AG04450 (cell line): ENCODE measurements at regions not wholly inside any gene's neighbourhood (a gene's known extent, or its start where the extent isn't known, plus 50 kb on each side); places are given as distances from the start of the nearest gene placed in this dataset.

Experiments used
- CTCF ChIA-PET: fragments of 300-600, 350-600 bp; formaldehyde crosslinking; extraction: SDS; loops from one replicate; lab custom pipeline; 2022; ENCODE audit warnings: antibody characterized with exemption, inconsistent platforms; lab: Charles Lee
- POLR2A ChIA-PET: fragments of 350-600 bp; formaldehyde crosslinking; extraction: SDS; loops from one replicate; lab custom pipeline; 2021; ENCODE audit warnings: antibody characterized with exemption, inconsistent platforms; lab: Yijun Ruan, JAX
- DNase-seq: peaks from one replicate; pipeline ENCODE4 v3.0.0-alpha.2; 2011; ENCODE audit warnings: low read depth, low spot score
- H3K27ac ChIP-seq: one replicate; pipeline ENCODE4 v1.5.1; 2012; ENCODE audit warnings: low read depth, low read length, control low read depth
- H3K27me3 ChIP-seq: one replicate; pipeline ENCODE4 v1.6.0; 2012; ENCODE audit warnings: low read length; ENCODE audit not compliant: control insufficient read depth, insufficient read depth
- H3K4me3 ChIP-seq: 2 replicates; pipeline ENCODE4 v1.5.1; 2011; ENCODE audit warnings: mild to moderate bottlenecking, low read depth, low read length, control low read depth
- H3K9me3 ChIP-seq: 2 replicates; pipeline ENCODE4 v1.5.1; 2012; ENCODE audit warnings: low read length; ENCODE audit not compliant: control insufficient read depth, insufficient read depth
- CTCF ChIP-seq: IDR thresholded peaks from 2 replicates; pipeline ENCODE4 v1.5.1; 2011; ENCODE audit warnings: low read depth, low read length, control low read depth, inconsistent platforms

- ChIA-PET POLR2A (no interaction called here), CTCF (no interaction called here)
- DNase-seq: no peak
- TF ChIP-seq CTCF: no peak
- Histone ChIP-seq H3K27me3 (no peaks in the 10 kb centered on the region), H3K9me3 (no peaks in the 10 kb centered on the region; the same call in 1 of the 2 replicates), H3K4me3 (no peak overlapping the region), H3K27ac (no peak overlapping the region)
Observed at GRCh38 chr18:7467708-7468466, 99.2 kb upstream of the PTPRM start.

- ChIA-PET CTCF (no interaction called here), POLR2A (no interaction called here)
- no peaks in the 10 kb centered on the region; the same call in 1 of the 2 replicates for H3K9me3 ChIP-seq
- H3K4me3 ChIP-seq: no peak overlapping the region
- H3K27ac ChIP-seq: no peak overlapping the region
- DNase-seq: no peak
- H3K27me3 ChIP-seq: no peaks in the 10 kb centered on the region
- TF ChIP-seq CTCF: no peak
Observed at GRCh38 chr18:7470101-7470500, 97.0 kb upstream of the PTPRM start.

DNA sequence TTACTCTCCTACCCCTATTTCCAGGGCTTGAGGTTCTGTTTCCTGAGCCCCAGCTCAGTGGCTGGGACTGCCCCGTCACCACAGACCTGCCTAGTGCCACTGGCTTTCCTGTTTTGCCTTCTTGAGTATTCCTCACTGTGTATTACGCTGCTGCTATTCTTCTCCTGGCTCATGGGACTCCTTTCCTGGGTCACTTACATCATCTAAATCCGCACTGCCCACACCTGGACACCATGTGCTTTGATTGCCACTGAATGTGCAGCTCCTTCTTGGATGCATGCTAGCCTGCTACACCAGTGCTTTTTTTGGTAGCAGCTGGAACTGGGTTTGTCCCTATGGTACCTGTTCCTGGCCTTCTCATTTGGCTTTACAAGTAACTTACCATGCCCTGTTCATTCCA, 96.6 kb upstream of the PTPRM start:
- Histone ChIP-seq H3K27ac (no peak overlapping the region), H3K9me3 (no peaks in the 10 kb centered on the region; the same call in 1 of the 2 replicates), H3K27me3 (no peaks in the 10 kb centered on the region), H3K4me3 (no peak overlapping the region)
- POLR2A ChIA-PET: no interaction called here
- no peak for TF ChIP-seq CTCF
- CTCF ChIA-PET: interaction anchor here (0.6 kb wide), 1 partner anchor 66 kb away, joined by 3 read pairs; no protein-coding TSS in a partner anchor
- no peak for DNase-seq

DNA sequence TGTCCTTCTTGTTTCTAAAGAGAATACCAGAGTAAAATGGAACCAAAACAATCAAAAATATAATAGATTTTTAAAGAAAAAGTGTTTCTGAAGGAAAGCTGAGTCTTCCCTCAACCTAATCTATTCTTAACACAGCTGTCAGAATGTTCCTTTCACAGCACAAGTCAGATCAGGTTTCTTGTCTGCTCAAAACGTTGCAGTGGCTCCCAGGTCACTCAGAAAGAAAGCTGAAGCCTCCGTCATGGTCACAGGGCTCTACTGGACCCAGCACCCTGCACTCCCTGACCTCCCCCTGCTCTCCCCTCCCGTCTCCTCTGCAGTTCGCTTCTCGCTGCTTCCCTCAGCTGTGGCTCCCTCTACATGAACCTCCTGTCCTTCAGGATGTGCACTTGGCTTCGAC, 90.7 kb upstream of the PTPRM start:
- CTCF ChIA-PET: no interaction called here
- TF ChIP-seq CTCF: no peak
- Histone ChIP-seq H3K9me3 (no peaks in the 10 kb centered on the region), H3K4me3 (no peak overlapping the region), H3K27me3 (no peaks in the 10 kb centered on the region), H3K27ac (no peak overlapping the region)
- DNase-seq: no peak
- POLR2A ChIA-PET: no interaction called here

DNA sequence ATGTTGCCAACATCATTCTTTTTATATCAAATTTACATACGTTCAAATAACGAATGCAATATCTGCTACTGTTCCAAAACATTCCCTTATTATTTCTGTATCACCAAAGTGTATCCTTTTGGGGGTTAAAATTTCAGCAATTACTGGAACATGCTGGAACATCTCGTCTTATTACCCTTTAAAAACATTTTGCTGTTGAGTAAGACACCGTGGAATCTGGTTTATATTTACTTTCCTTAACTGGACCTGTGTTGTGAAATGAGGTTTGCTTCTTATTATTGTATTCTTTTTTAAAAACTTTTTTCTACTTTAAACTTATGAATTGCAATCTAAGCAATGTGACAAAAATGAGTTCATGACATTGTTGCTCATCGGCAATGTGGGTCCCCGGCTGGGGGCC, 87.4 kb upstream of the PTPRM start:
- POLR2A ChIA-PET: no interaction called here
- CTCF ChIA-PET: no interaction called here
- H3K4me3 ChIP-seq: no peak overlapping the region
- no peak for TF ChIP-seq CTCF
- DNase-seq: no peak
- no peaks in the 10 kb centered on the region for H3K27me3 ChIP-seq
- no peak overlapping the region for H3K27ac ChIP-seq
- H3K9me3 ChIP-seq: no peaks in the 10 kb centered on the region
